DOHH2 (cell line): ENCODE measurements at regions not wholly inside any gene's neighbourhood (a gene's known extent, or its start where the extent isn't known, plus 50 kb on each side); places are given as distances from the start of the nearest gene placed in this dataset.

Source experiments
- CTCF ChIP-seq: fragments of 200-600 bp; sonication (generic); IDR thresholded peaks from one replicate; pipeline ENCODE4 v1.5.1; 2014; ENCODE audit warnings: antibody characterized with exemption, mild to moderate bottlenecking, low read depth, low read length; ENCODE audit not compliant: poor library complexity, severe bottlenecking
- EZH2phosphoT487 ChIP-seq: fragments of 200-600 bp; sonication (generic); IDR thresholded peaks from 2 replicates; pipeline ENCODE4 v1.6.1; 2017; ENCODE audit warnings: borderline replicate concordance, mild to moderate bottlenecking, antibody characterized with exemption, low read length, moderate library complexity, mixed read lengths

- TF ChIP-seq CTCF (no peak), EZH2phosphoT487 (no peak)
Measured at GRCh38 chr5:109942646-109943045, 252.9 kb downstream of the MAN2A1 start.
